BLaER1 treated with 17β-estradiol and CSF1 and Interleukin-3, amounts not matched to agents 10 nM and 100 nM (cell line): ENCODE measurements at regions not wholly inside any gene's neighbourhood (a gene's known extent, or its start where the extent isn't known, plus 50 kb on each side); places are given as distances from the start of the nearest gene placed in this dataset.

ENCODE experiments used
- H3K27ac ChIP-seq, 11 experiments: shearing (Covaris generic); formaldehyde crosslinking; 2 replicates each; pipeline ENCODE4 v1.8.1; 2022
- H3K27me3 ChIP-seq, 11 experiments: shearing (Covaris generic); formaldehyde crosslinking; 2 replicates each; pipeline ENCODE4 v1.8.1; 2022
- H3K36me3 ChIP-seq, 11 experiments: shearing (Covaris generic); formaldehyde crosslinking; 2 replicates each; pipeline ENCODE4 v1.8.1; 2022
- H3K4me1 ChIP-seq, 10 experiments: shearing (Covaris generic); formaldehyde crosslinking; 2 replicates each; pipeline ENCODE4 v1.8.1; 2022
- H3K4me2 ChIP-seq, 11 experiments: shearing (Covaris generic); formaldehyde crosslinking; 2 replicates each; pipeline ENCODE4 v1.8.1; 2022
- H3K4me3 ChIP-seq, 10 experiments: shearing (Covaris generic); formaldehyde crosslinking; 2 replicates each; pipeline ENCODE4 v1.8.1; 2022
- H3K9ac ChIP-seq, 11 experiments: shearing (Covaris generic); formaldehyde crosslinking; 2 replicates each; pipeline ENCODE4 v1.8.1; 2022
- H3K9me3 ChIP-seq, 11 experiments: shearing (Covaris generic); formaldehyde crosslinking; replicated peaks in 1 of 11; 2 replicates each; pipeline ENCODE4 v1.8.1; 2022
- H4K20me1 ChIP-seq, 11 experiments: shearing (Covaris generic); formaldehyde crosslinking; 2 replicates each; pipeline ENCODE4 v1.8.1; 2022
- Cebpa-rat ChIP-seq, 11 experiments: shearing (Covaris generic); IDR thresholded peaks; 2 replicates each; pipeline ENCODE4 v1.8.1; 2022

- H3K9me3 ChIP-seq = no peaks in the 10 kb centered on the region; a peak in 1 of 22 replicates
- peaks cover 0 to 8% (median 0%) of the 10 kb centered on the region in 11 experiments; a peak in 3 of 22 replicates for H3K27me3 ChIP-seq
Observed at GRCh38 chr16:5621826-5622225, 524.2 kb upstream of the EEF2KMT start.

DNA sequence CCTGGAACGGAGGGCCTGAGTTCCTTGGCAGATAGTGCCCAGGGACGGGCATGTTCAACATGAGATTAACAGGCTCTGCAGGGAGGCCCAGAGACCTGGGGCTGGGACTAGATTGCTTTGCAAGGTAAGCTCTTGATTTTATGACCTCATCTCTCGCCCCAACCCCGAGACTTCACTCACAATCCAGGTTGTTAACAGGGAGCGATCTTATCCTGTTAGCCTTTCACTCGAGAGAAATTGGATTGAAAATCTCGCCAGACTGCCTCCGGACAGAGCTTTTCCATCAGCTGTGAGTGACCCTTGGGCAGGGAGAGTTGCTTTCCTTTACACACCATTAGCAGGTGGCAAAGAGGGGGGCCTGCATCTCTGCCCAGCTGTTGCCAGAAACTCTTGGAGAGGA, 521.7 kb upstream of the EEF2KMT start:
- H3K4me1 ChIP-seq = peaks cover 0 to 18% (median 11%) of the 10 kb centered on the region in 10 experiments; a peak in 14 of 20 replicates
- no peaks in the 10 kb centered on the region for H4K20me1 ChIP-seq
- H3K36me3 ChIP-seq = no peaks in the 10 kb centered on the region
- H3K9ac ChIP-seq = no peak overlapping the region
- no peak for TF ChIP-seq Cebpa-rat (IDR thresholded peaks at IDR 0.05)
- no peaks in the 10 kb centered on the region for H3K9me3 ChIP-seq
- no peak overlapping the region for H3K4me3 ChIP-seq
- peaks cover 0 to 8% (median 0%) of the 10 kb centered on the region in 11 experiments; a peak in 4 of 22 replicates for H3K27me3 ChIP-seq
- no peak overlapping the region for H3K4me2 ChIP-seq
- no peak overlapping the region for H3K27ac ChIP-seq

More at GRCh38 chr16:5621826-5622225, 524.2 kb upstream of the EEF2KMT start:
- no peak overlapping the region for H3K9ac ChIP-seq
- H3K27ac ChIP-seq = no peak overlapping the region
- no peaks in the 10 kb centered on the region for H4K20me1 ChIP-seq
- no peak overlapping the region for H3K4me3 ChIP-seq
- H3K4me2 ChIP-seq = no peak overlapping the region
- no peak for TF ChIP-seq Cebpa-rat (IDR thresholded peaks at IDR 0.05)
- no peaks in the 10 kb centered on the region for H3K36me3 ChIP-seq
- H3K4me1 ChIP-seq = no peaks in the 10 kb centered on the region

DNA sequence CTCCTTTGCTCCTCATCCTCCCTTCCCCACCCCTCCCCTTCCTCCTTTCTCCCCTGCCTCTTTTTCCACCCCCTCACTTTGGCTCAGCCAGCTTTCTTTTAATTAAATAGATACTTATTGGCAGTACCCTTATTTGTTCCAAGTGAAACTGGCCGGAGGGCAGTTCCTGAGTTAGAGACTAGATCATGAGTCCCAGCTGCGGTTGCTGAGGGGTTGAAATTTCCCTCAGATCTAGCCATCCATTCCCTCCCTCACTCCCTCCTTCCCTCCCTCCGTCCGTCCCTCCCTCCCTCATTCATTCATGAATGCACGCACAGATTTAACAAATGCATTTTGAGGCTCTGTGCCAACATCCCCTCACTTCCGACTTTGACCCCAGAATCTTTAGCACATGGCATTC, 519.2 kb upstream of the EEF2KMT start:
- no peak overlapping the region for H3K4me2 ChIP-seq
- no peaks in the 10 kb centered on the region for H3K36me3 ChIP-seq
- H3K27me3 ChIP-seq = peaks cover 0 to 8% (median 0%) of the 10 kb centered on the region in 11 experiments; a peak in 4 of 22 replicates
- H4K20me1 ChIP-seq = no peaks in the 10 kb centered on the region
- H3K9me3 ChIP-seq = no peaks in the 10 kb centered on the region
- no peak for TF ChIP-seq Cebpa-rat (IDR thresholded peaks at IDR 0.05)
- no peak overlapping the region for H3K4me3 ChIP-seq
- H3K9ac ChIP-seq = no peak overlapping the region
- H3K27ac ChIP-seq = no peak overlapping the region
- peaks cover 0 to 25% (median 14%) of the 10 kb centered on the region in 10 experiments; a peak in 14 of 20 replicates for H3K4me1 ChIP-seq

DNA sequence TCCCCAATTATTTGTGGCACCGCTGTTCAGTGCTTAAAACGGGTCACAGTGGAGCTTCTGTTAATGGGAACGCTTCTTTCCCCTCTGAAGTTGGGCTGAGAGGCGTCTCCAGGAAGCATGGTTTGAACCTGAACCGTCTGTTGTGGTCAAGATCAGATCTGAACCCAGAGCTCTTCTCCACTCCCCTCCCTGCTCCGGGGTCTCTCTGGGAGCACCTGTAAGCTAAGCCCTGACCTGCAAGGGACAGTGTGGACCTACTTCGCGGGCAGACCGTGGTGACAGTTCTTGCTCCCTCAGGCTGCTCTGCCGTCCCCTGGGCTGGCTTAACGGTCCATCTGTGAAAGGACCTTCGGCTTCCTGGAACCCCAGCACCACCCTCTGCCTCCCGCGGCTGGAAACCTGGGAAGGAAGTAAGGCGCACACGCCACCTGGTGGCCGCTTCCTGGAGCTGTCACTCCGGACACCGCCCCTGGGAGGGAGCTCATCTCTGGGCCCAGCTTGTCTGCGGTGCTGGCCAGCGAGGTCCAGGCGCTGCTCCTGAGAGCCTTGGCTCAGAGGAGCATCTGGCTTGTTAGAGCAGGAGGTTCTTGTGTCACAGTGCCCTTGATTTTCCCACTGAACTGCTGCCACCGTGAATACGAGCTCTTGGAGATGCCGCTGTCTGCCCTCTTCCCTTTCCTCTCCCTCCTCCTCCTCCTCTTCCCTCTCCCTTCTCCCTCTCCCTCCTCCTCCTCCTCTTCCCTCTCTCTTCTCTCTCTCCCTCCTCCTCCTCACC, 518.5 kb upstream of the EEF2KMT start:
- Histone ChIP-seq H3K9ac (peak overlapping the region in 8 of 11 experiments; percentile 4 to 63 (median 47); a peak in 7 of 22 replicates), H3K9me3 (no peaks in the 10 kb centered on the region), H3K27me3 (peaks cover 0 to 8% (median 0%) of the 10 kb centered on the region in 11 experiments; a peak in 4 of 22 replicates), H4K20me1 (no peaks in the 10 kb centered on the region), H3K36me3 (no peaks in the 10 kb centered on the region), H3K4me1 (peaks cover 0 to 25% (median 14%) of the 10 kb centered on the region in 10 experiments; a peak in 14 of 20 replicates), H3K4me2 (peak overlapping the region; percentile 61 to 99 (median 83)), H3K27ac (peak overlapping the region in 1 of 11 experiments; percentile 35; a peak in 1 of 22 replicates), H3K4me3 (peak overlapping the region; percentile 36 to 65 (median 44); a peak in 17 of 20 replicates)
- no peak for TF ChIP-seq Cebpa-rat (IDR thresholded peaks at IDR 0.05)

- Histone ChIP-seq H3K4me3 (no peak overlapping the region), H3K9ac (no peak overlapping the region), H3K27ac (no peak overlapping the region), H4K20me1 (no peaks in the 10 kb centered on the region), H3K9me3 (no peaks in the 10 kb centered on the region), H3K4me1 (peaks cover 5 to 18% (median 10%) of the 10 kb centered on the region in 10 experiments; a peak in 17 of 20 replicates), H3K36me3 (no peaks in the 10 kb centered on the region), H3K27me3 (no peaks in the 10 kb centered on the region), H3K4me2 (no peak overlapping the region)
- no peak for TF ChIP-seq Cebpa-rat (IDR thresholded peaks at IDR 0.05)
Observed at GRCh38 chr16:5607169-5607568, 509.6 kb upstream of the EEF2KMT start.

- H3K4me3 ChIP-seq = no peak overlapping the region
- peak overlapping the region in 1 of 11 experiments; percentile 27; a peak in 1 of 22 replicates for H3K27ac ChIP-seq
- H3K27me3 ChIP-seq = no peaks in the 10 kb centered on the region
- H3K4me1 ChIP-seq = peaks cover 5 to 18% (median 10%) of the 10 kb centered on the region in 10 experiments; a peak in 17 of 20 replicates
- no peaks in the 10 kb centered on the region for H3K36me3 ChIP-seq
- TF ChIP-seq Cebpa-rat (IDR thresholded peaks at IDR 0.05) = no peak
- H4K20me1 ChIP-seq = no peaks in the 10 kb centered on the region
- H3K9ac ChIP-seq = no peak overlapping the region
- H3K9me3 ChIP-seq = no peaks in the 10 kb centered on the region
- H3K4me2 ChIP-seq = peak overlapping the region; percentile 21 to 75 (median 50); a peak in 19 of 22 replicates
Observed at GRCh38 chr16:5605404-5605803, 507.8 kb upstream of the EEF2KMT start.

- Histone ChIP-seq H3K9ac (no peak overlapping the region; a peak in 1 of 22 replicates), H3K27ac (peak overlapping the region in 2 of 11 experiments; percentile 42 to 46; a peak in 4 of 22 replicates), H3K36me3 (no peaks in the 10 kb centered on the region), H4K20me1 (no peaks in the 10 kb centered on the region), H3K4me3 (no peak overlapping the region), H3K4me1 (peaks cover 5 to 18% (median 10%) of the 10 kb centered on the region in 10 experiments; a peak in 17 of 20 replicates), H3K4me2 (peak overlapping the region; percentile 21 to 75 (median 50); a peak in 20 of 22 replicates), H3K27me3 (no peaks in the 10 kb centered on the region), H3K9me3 (no peaks in the 10 kb centered on the region)
- TF ChIP-seq Cebpa-rat (IDR thresholded peaks at IDR 0.05) = no peak
Observed at GRCh38 chr16:5604770-5605169, 507.2 kb upstream of the EEF2KMT start.

- H3K4me1 ChIP-seq = peaks cover 5 to 18% (median 10%) of the 10 kb centered on the region in 10 experiments; a peak in 17 of 20 replicates
- no peak overlapping the region for H3K27ac ChIP-seq
- H3K9ac ChIP-seq = no peak overlapping the region
- no peaks in the 10 kb centered on the region for H3K27me3 ChIP-seq
- no peaks in the 10 kb centered on the region for H4K20me1 ChIP-seq
- no peak overlapping the region for H3K4me2 ChIP-seq
- no peak overlapping the region for H3K4me3 ChIP-seq
- H3K36me3 ChIP-seq = no peaks in the 10 kb centered on the region
- TF ChIP-seq Cebpa-rat (IDR thresholded peaks at IDR 0.05) = no peak
- no peaks in the 10 kb centered on the region for H3K9me3 ChIP-seq
Observed at GRCh38 chr16:5603836-5604235, 506.2 kb upstream of the EEF2KMT start.

GRCh38 chr16:5601957-5602356, 504.4 kb upstream of the EEF2KMT start:
- Histone ChIP-seq H3K36me3 (no peaks in the 10 kb centered on the region), H3K27me3 (no peaks in the 10 kb centered on the region), H3K9ac (no peak overlapping the region), H3K4me1 (peaks cover 5 to 18% (median 10%) of the 10 kb centered on the region in 10 experiments; a peak in 17 of 20 replicates), H3K4me2 (no peak overlapping the region), H4K20me1 (no peaks in the 10 kb centered on the region), H3K4me3 (no peak overlapping the region), H3K27ac (no peak overlapping the region), H3K9me3 (no peaks in the 10 kb centered on the region)
- TF ChIP-seq Cebpa-rat (IDR thresholded peaks at IDR 0.05) = no peak
